UCSD-AML1 (cell line): ENCODE measurements at regions not wholly inside any gene's neighbourhood (a gene's known extent, or its start where the extent isn't known, plus 50 kb on each side); places are given as distances from the start of the nearest gene placed in this dataset.
A peak's percentile ranks its signal among the peaks of the same experiment; 100 is the strongest.

Experiments
- DNase-seq: peaks from one replicate; lab custom pipeline; 2025; ENCODE audit not compliant: unreplicated experiment; lab: John Stamatoyannopoulos, UW

- DNase-seq, result no peak
These were observed 669.8 kb upstream of the LRFN5 start for GRCh38 chr14:40936861-40937260.

GRCh38 chr14:40920380-40920779, 686.3 kb upstream of the LRFN5 start:
- no peak for DNase-seq

- DNase-seq, result no peak
These were observed 695.5 kb upstream of the LRFN5 start for GRCh38 chr14:40911141-40911540.

GRCh38 chr14:40909906-40910305, 696.8 kb upstream of the LRFN5 start:
- no peak for DNase-seq

GRCh38 chr14:40903709-40904108, 703.0 kb upstream of the LRFN5 start:
- no peak for DNase-seq

GRCh38 chr14:40899435-40899834, 707.2 kb upstream of the LRFN5 start:
- DNase-seq, result no peak

- DNase-seq, result no peak
These were observed 711.8 kb upstream of the LRFN5 start for GRCh38 chr14:40894846-40895245.

- DNase-seq, result no peak
These were observed 717.5 kb upstream of the LRFN5 start for GRCh38 chr14:40889126-40889525.

- DNase-seq, result no peak
These were observed 718.8 kb upstream of the LRFN5 start for GRCh38 chr14:40887912-40888311.

- no peak for DNase-seq
These were observed 736.4 kb upstream of the LRFN5 start for GRCh38 chr14:40870252-40870651.

GRCh38 chr14:40859055-40859454, 747.6 kb upstream of the LRFN5 start:
- DNase-seq, result peak; percentile 3

- no peak for DNase-seq
These were observed 751.3 kb upstream of the LRFN5 start for GRCh38 chr14:40855343-40855742.

GRCh38 chr14:40850191-40850590, 756.5 kb upstream of the LRFN5 start:
- peak; percentile 4 for DNase-seq

GRCh38 chr14:40847480-40847879, 759.2 kb upstream of the LRFN5 start:
- no peak for DNase-seq

GRCh38 chr14:40842816-40843215, 763.9 kb upstream of the LRFN5 start:
- DNase-seq, result no peak

- no peak for DNase-seq
These were observed 764.8 kb upstream of the LRFN5 start for GRCh38 chr14:40841886-40842285.

GRCh38 chr14:40838601-40839000, 768.1 kb upstream of the LRFN5 start:
- no peak for DNase-seq

GRCh38 chr14:40806471-40806870, 800.2 kb upstream of the LRFN5 start:
- DNase-seq, result no peak

- DNase-seq, result no peak
These were observed 810.5 kb upstream of the LRFN5 start for GRCh38 chr14:40796168-40796567.

- no peak for DNase-seq
These were observed 821.8 kb upstream of the LRFN5 start for GRCh38 chr14:40784860-40785259.

- no peak for DNase-seq
These were observed 844.0 kb upstream of the LRFN5 start for GRCh38 chr14:40762685-40763084.

- DNase-seq, result no peak
These were observed 844.5 kb upstream of the LRFN5 start for GRCh38 chr14:40762177-40762576.

- DNase-seq, result no peak
These were observed 846.0 kb upstream of the LRFN5 start for GRCh38 chr14:40760704-40761103.

- DNase-seq, result no peak
These were observed 848.6 kb upstream of the LRFN5 start for GRCh38 chr14:40758076-40758475.
